H4 (cell line): ENCODE measurements at regions not wholly inside any gene's neighbourhood (a gene's known extent, or its start where the extent isn't known, plus 50 kb on each side); places are given as distances from the start of the nearest gene placed in this dataset.
"Not testable (repeated sequence)": the region's sequence is repeated elsewhere in the genome, so short reads cannot be mapped to it uniquely, and the experiment has no call there.

Experiments used
- DNase-seq: peaks from one replicate; pipeline ENCODE4 v3.0.0-alpha.2; 2015; ENCODE audit warnings: low spot score

GRCh38 chr3:176347424-176348146 is 849.7 kb downstream of the TBL1XR1 start:
- DNase-seq = no peak

- no peak for DNase-seq
Observed at GRCh38 chr3:176341963-176342362, 855.3 kb downstream of the TBL1XR1 start.

- DNase-seq = no peak
Observed at GRCh38 chr3:176328666-176329065, 868.6 kb downstream of the TBL1XR1 start.

GRCh38 chr3:176328198-176328597 is 869.1 kb downstream of the TBL1XR1 start:
- no peak for DNase-seq

- not testable (repeated sequence) for DNase-seq
Observed at GRCh38 chr3:176326894-176327490, 870.3 kb downstream of the TBL1XR1 start.

GRCh38 chr3:176321532-176321931 is 875.8 kb downstream of the TBL1XR1 start:
- DNase-seq = not testable (repeated sequence)

- no peak for DNase-seq
Observed at GRCh38 chr3:176321099-176321498, 876.2 kb downstream of the TBL1XR1 start.

- DNase-seq = no peak
Observed at GRCh38 chr3:176313426-176313825, 883.9 kb downstream of the TBL1XR1 start.

- no peak for DNase-seq
Observed at GRCh38 chr3:176310641-176311040, 886.6 kb downstream of the TBL1XR1 start.

- DNase-seq = no peak
Observed at GRCh38 chr3:176302271-176302670, 895.0 kb downstream of the TBL1XR1 start.

GRCh38 chr3:176296066-176296597 is 901.1 kb downstream of the TBL1XR1 start:
- DNase-seq = no peak

GRCh38 chr3:176293276-176293675 is 904.0 kb downstream of the TBL1XR1 start:
- no peak for DNase-seq

GRCh38 chr3:176286476-176287085 is 910.7 kb downstream of the TBL1XR1 start:
- no peak for DNase-seq

GRCh38 chr3:176275538-176275937 is 921.7 kb downstream of the TBL1XR1 start:
- no peak for DNase-seq

GRCh38 chr3:176275113-176275512 is 922.2 kb downstream of the TBL1XR1 start:
- no peak for DNase-seq

GRCh38 chr3:176274161-176274560 is 923.1 kb downstream of the TBL1XR1 start:
- DNase-seq = no peak

GRCh38 chr3:176262071-176262470 is 935.2 kb downstream of the TBL1XR1 start:
- no peak for DNase-seq

- no peak for DNase-seq
Observed at GRCh38 chr3:176247191-176247590, 950.1 kb downstream of the TBL1XR1 start.

- no peak for DNase-seq
Observed at GRCh38 chr3:176219970-176220369, 977.3 kb downstream of the TBL1XR1 start.

- DNase-seq = no peak
Observed at GRCh38 chr3:176214758-176215157, 982.5 kb downstream of the TBL1XR1 start.

- DNase-seq = not testable (repeated sequence)
Observed at GRCh38 chr3:176213314-176213713, 984.0 kb downstream of the TBL1XR1 start.

- DNase-seq = no peak
Observed at GRCh38 chr3:176208915-176209314, 988.4 kb downstream of the TBL1XR1 start.

GRCh38 chr3:176208283-176208682 is 989.0 kb downstream of the TBL1XR1 start:
- DNase-seq = no peak
